NB4 (cell line): ENCODE measurements at regions not wholly inside any gene's neighbourhood (a gene's known extent, or its start where the extent isn't known, plus 50 kb on each side); places are given as distances from the start of the nearest gene placed in this dataset.

Experiments
- DNase-seq: peaks from one replicate; pipeline ENCODE4 v3.0.0; 2010; ENCODE audit warnings: low read depth
- H3K4me3 ChIP-seq: one replicate; pipeline ENCODE4 v1.5.1; 2011; ENCODE audit warnings: mild to moderate bottlenecking, low read depth, low read length, moderate library complexity
- MAX ChIP-seq: IDR thresholded peaks from 2 replicates; pipeline ENCODE4 v1.6.1; 2011; ENCODE audit warnings: low read depth, low read length
- MYC ChIP-seq: IDR thresholded peaks from 2 replicates; pipeline ENCODE4 v1.6.1; 2011; ENCODE audit warnings: low read depth, low read length
- POLR2A ChIP-seq: IDR thresholded peaks from 2 replicates; pipeline ENCODE4 v1.6.1; 2011; ENCODE audit warnings: mild to moderate bottlenecking; ENCODE audit not compliant: insufficient read length; ENCODE audit errors: extremely low read depth
- TF ChIP-seq, protein P1 (sequence below): IDR thresholded peaks from one replicate; pipeline ENCODE4 v1.5.1; 2012; ENCODE audit warnings: low read depth, low read length

- DNase-seq = no peak
- TF ChIP-seq MAX = no peak
- no peak for TF ChIP-seq POLR2A
- no peak for TF ChIP-seq MYC
- TF ChIP-seq, protein P1, sequence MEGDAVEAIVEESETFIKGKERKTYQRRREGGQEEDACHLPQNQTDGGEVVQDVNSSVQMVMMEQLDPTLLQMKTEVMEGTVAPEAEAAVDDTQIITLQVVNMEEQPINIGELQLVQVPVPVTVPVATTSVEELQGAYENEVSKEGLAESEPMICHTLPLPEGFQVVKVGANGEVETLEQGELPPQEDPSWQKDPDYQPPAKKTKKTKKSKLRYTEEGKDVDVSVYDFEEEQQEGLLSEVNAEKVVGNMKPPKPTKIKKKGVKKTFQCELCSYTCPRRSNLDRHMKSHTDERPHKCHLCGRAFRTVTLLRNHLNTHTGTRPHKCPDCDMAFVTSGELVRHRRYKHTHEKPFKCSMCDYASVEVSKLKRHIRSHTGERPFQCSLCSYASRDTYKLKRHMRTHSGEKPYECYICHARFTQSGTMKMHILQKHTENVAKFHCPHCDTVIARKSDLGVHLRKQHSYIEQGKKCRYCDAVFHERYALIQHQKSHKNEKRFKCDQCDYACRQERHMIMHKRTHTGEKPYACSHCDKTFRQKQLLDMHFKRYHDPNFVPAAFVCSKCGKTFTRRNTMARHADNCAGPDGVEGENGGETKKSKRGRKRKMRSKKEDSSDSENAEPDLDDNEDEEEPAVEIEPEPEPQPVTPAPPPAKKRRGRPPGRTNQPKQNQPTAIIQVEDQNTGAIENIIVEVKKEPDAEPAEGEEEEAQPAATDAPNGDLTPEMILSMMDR = no peak
- no peak overlapping the region for H3K4me3 ChIP-seq
These were observed 1290.9 kb downstream of the PCDH18 start for GRCh38 chr4:136241221-136241986.

DNA sequence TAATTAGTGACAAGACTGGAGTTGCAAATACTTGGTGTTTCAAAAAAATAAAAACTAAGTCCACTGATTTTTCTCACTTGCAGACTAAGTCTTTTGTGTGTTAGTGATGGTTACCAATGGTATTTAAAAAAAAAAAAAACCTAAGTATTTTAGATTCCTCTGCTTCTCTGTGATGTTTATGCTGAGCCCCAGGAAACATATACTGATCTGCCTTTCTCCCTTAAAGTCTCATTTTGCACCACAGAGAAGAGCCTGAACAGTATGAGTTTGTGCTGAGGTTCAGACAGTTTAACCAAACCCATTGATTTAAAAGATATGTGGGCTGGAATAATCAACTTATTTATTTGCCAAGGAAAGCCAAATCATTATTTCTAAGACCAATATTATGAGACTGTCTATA is 1305.0 kb downstream of the PCDH18 start:
- DNase-seq = no peak
- TF ChIP-seq POLR2A = no peak
- no peak for TF ChIP-seq MAX
- no peak for TF ChIP-seq MYC
- TF ChIP-seq, protein P1 = no peak
- H3K4me3 ChIP-seq = no peak overlapping the region

DNA sequence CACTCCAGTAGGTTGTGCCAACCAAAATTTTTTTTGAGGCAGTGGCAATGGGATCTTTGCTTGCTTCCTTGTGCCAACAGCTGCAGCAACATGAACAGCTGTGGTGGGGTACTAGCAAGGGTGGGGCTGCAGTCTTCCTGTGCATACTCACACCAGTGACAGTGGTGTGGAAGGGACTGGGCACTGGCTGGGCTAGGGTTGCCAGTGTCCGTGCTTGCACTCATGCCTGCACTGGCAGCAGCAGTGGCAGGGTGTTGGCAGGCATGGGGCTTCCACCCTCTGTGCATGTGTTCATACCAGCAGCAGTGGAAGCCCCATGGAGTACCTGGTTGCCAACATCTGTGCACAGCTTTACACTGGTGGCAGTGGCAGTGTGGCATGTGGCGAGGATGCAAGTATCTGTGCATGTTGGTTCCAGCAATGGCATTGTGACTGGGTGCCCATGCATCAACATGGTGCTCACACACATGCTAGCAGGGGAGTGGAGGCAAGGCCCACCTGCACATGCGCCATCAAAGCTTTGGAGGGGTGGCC is 1312.6 kb downstream of the PCDH18 start:
- no peak for DNase-seq
- H3K4me3 ChIP-seq = no peak overlapping the region
- TF ChIP-seq POLR2A = no peak
- TF ChIP-seq, protein P1 = no peak
- TF ChIP-seq MYC = no peak
- no peak for TF ChIP-seq MAX

DNA sequence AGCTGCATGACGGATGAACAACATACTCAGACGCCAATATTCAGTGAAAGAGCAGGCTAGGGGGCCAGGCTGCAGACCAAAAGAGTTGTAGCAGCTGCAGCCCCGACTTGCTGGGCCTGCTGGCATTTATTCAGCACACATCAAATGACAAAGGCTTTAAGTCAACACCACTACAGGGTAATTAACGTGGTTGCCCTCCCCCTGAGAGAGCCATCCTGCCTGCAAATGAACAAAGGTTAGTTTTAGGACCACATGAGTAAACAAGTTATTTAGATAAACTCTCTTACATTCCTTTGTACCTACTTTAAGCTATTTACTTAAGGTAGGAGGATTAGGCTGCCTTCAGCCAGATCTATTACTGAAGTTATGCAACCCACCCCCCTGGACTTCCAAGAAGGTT is 1329.1 kb downstream of the PCDH18 start:
- no peak for TF ChIP-seq MYC
- TF ChIP-seq, protein P1 = no peak
- no peak for DNase-seq
- H3K4me3 ChIP-seq = no peak overlapping the region

GRCh38 chr4:136198358-136198757 is 1333.9 kb downstream of the PCDH18 start:
- no peak for TF ChIP-seq POLR2A
- no peak overlapping the region for H3K4me3 ChIP-seq
- no peak for DNase-seq

DNA sequence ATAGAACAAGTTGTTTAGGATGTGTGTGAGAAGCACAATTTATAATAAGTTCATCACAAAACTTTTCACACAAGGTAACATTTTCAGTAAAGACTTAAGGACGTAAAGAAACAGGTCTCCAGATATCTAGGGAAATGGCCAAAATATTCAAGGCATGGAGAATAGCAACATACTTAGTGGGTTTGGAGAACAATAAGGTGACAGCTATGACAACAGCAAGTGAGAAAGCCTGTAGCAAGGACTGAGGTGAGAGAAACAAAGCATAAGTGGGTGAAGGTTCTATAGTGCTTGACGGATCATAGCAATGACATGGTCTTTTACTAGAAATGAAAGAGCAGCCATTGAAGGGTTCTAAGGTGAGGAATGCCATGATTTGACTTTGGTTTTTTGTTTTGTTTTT is 1337.3 kb downstream of the PCDH18 start:
- no peak for DNase-seq
- H3K4me3 ChIP-seq = no peak overlapping the region
- no peak for TF ChIP-seq MAX

DNA sequence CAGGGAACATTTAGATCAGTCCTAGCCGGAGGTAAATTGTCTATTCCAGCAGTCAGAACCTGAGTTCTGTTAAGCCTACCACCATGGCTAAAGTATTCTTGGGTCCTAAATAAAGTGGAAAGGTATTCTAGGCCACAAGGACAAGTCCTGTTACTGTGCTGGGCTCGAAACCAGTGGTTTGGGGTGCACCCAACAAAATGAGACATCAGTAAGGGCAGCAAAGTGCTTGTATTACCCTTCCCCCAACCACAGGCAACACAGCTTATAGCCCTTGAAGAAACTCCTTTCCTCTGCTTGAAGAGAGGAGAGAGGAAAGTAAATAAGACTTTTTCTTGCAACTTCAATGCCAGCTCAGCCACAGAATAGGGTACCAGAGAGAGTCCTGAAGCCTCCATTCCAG is 1345.6 kb downstream of the PCDH18 start:
- no peak overlapping the region for H3K4me3 ChIP-seq
- no peak for DNase-seq
- no peak for TF ChIP-seq POLR2A
- no peak for TF ChIP-seq MAX
- TF ChIP-seq, protein P1 = no peak
- no peak for TF ChIP-seq MYC
